Stimulated activated CD8-positive, alpha-beta memory T cell treated with anti-CD3 and anti-CD28 coated beads, Interleukin-4, amount 100 ng/mL, for 4 hours (primary cell): ENCODE measurements at regions not wholly inside any gene's neighbourhood (a gene's known extent, or its start where the extent isn't known, plus 50 kb on each side); places are given as distances from the start of the nearest gene placed in this dataset.
A peak's percentile ranks its signal among the peaks of the same experiment; 100 is the strongest.

Experiments used
- DNase-seq, 2 donors: peaks; one replicate each; pipeline ENCODE4 v3.0.0-alpha.2; 2020; ENCODE audit warnings: low read depth in 2 of 2, low spot score in 1 of 2

DNA sequence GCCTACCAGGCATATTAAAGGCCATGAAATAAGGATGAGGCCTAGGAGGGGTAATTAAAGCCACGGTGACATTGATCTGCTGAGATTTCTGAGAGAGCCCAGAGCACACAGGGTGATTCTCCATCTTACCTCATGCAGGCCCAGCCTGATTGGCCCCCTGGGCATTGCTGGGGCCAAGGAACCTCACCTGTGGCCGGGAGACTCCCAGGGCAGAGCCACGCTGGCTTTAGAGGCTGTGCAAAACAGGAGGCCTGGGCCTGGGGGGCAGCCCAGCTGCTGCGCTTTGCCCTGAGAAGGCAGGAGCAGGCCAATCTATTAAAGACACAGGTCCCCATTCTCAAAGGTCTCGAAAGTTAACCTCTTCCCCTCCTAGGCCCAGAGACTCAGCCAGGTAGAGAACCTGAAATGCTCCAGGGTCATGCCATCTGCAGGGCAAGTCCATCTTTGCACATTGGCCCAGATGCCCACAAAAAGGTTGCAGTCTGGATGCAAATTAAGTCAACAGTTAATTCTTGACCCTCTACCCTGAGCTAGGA, 1099.7 kb downstream of the BCL11B start:
- DNase-seq, result no peak

DNA sequence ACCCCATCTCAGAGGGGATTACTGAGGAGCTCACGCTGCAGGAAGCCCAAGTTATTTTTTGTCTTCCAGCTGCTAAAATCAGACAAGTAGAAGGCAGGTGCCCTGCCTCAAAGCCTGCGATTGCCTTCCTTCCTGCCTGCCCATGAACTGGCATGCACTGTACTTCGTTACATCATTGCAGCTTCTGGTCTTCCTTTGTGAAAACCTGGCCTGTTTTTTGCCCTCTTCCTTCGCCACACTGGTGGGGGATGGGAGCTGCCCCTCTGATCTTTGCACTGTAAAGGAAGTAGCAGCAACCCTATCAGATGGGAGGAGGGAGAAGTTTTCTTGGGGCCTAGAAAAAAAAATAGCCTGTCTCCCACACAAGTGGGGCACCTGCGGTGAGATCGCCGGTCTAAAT, 1098.7 kb downstream of the BCL11B start:
- DNase-seq, result peak in 1 of 2 donors; percentile 34

- no peak for DNase-seq
These were observed 1098.0 kb downstream of the BCL11B start for GRCh38 chr14:98174041-98174440.

DNA sequence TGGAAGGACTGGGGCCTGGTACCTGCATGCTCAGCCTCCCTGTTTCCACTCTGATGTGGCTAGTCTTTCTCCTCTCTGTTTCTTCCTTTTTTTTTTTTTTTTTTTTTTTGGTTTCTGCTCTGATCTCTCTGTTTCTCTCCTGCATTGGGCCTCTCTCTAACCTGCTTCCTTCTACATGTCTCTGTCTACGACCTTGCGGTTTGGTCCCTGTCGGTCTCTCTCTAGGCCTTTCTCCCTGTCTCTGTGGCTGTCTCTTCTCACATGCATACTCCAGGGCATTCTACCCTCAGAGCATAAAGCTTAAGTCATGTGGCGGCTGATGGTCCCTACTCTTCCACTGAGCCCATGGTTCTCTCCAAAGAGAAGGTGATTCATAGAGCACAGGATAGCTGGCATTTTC, 1096.6 kb downstream of the BCL11B start:
- no peak for DNase-seq

DNA sequence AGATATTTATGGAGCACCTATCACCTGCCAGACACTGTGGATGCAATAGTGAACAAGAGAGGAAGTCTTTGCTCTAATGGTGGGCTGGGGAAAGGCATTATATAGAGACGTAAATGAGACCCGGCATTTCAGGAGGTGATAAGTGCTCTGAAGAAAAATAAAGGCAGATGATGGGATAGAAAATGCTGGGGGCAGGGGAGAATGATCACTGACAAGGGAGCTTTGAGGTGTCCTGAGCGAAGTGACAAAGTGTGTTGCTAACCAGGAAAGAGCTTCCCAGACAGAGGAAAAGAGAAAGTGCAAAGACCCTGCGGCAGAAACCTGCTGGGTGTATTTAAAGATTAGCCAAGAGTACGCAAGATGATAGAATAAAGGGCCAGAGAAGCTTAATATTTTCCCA, 1096.1 kb downstream of the BCL11B start:
- no peak for DNase-seq

DNA sequence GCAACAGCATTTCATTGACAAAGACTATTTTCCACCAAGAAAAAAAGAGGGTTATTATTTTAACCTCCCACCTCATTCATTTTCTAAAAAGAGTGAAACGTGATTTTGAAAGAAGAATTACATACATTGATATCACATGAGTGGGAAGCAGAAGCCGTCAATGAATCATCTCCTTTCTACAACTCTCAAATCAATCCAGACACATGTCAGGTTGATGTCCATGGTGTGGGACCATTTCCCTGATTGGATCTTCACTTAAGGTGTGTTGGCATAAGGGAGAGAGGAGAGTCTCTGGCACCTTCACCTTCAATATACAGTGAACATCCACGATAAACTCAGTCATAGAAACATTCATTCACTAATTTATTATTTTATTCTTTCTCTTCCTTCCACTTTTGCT, 1095.1 kb downstream of the BCL11B start:
- DNase-seq, result no peak

DNA sequence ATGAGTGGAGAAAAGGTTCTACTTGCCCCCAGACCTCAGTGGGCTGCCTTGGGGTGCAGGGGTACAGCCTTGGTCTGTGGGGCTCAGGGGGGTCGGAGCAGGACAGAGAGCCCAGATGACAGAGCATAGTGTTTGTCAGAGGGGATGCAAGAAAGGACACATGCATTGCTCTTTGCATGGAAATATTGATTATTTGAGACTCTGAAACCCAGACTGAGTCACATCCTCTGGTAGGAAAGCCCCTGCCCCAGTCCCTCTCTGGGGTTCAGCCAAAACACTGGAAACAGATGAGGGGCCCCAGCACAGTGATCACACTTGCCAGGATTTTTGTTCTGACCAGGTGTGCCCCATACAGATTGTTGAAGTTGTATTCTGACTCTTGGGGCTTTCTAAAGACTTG, 1094.4 kb downstream of the BCL11B start:
- DNase-seq, result peak in 1 of 2 donors; percentile 49

DNA sequence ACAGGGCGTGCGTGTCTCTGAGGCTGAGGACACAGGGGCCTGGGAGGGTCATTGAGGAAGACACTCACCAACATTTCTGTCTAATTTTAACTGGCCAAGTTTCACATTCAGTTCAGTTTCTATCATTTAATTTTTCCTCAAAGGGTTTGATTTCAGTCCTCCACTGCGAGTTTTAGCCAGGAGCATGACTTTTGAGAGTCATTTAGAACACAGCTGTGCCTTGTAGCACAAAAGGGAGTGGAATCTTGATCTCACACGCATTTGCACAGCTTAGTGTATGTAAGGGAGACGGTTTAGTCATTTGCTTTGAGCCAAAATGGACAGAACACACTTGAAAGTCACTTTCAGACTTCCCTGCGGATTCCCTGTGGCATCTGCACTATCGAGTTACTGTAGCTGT, 1090.8 kb downstream of the BCL11B start:
- no peak for DNase-seq

- no peak for DNase-seq
These were observed 1090.2 kb downstream of the BCL11B start for GRCh38 chr14:98181768-98182167.

DNA sequence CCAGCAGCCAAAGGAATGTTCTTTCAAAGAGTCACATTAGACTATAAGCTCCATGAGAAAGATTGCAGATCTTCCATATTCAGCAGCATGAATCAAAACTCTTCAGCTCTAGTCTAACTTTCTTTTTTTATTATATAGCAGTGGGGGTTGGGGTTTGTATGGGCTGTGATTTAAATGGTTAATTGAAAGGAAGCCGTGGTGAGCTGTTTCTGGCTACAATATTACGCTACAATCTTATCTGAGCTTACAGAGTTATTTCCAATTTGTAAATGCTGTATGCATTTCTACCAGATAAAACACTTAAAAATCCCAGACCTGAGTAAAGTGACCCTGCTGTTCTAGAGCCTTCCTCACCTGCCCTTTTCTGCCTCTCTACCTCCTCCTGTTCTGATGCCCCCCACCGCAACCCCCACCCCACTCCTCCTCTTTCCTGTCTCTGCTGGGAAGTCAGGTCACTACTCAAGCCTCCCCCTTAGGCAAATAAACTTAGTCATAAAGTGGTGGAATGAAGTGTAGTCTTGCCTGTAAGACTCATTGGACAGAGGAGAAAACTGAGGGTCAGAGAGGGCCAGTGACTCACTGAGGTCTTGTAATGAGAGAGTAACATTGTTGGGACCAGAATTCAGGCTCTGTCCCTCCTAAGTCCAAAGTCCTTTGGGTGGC, 1089.5 kb downstream of the BCL11B start:
- no peak for DNase-seq

- DNase-seq, result no peak
These were observed 1088.4 kb downstream of the BCL11B start for GRCh38 chr14:98183556-98183955.

- no peak for DNase-seq
These were observed 1087.5 kb downstream of the BCL11B start for GRCh38 chr14:98184457-98184856.

- DNase-seq, result no peak
These were observed 1087.0 kb downstream of the BCL11B start for GRCh38 chr14:98185036-98185435.

DNA sequence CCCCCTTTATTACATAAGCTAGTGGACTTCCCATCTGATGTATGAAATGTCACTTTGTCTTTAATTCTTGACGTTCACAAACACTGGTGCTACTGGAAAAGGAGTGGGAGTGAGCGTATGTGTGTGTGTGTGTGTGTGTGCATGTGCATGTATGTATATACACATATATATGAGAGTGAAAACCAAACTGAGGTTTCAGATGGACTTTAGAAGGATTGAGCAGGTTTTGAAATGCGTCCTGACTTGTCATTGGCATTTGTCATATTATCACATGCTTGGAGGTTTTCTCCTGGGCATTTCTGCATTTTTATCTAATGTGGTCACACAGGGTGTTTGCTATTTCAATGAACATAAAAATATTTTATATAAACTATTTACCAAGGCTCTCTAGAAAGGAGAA, 1085.9 kb downstream of the BCL11B start:
- no peak for DNase-seq

DNA sequence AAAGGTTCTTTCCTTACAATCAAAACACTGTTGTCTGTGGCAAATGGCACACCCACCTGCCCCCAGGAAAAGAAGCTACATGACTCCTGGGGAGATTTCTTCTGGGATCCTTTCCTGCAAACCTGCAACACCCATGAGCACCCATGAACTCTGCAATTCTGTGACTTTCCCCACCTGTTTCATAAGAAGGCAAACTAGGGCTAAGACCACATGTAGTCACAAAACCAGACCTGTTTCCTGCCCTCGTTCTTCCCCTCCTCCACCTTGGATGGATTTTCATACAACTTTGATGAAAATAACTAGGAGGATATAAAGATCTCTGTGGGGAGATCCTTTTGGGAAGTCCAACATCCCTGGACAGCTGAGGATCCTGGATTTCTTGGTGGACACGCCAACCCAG, 1084.7 kb downstream of the BCL11B start:
- DNase-seq, result no peak

DNA sequence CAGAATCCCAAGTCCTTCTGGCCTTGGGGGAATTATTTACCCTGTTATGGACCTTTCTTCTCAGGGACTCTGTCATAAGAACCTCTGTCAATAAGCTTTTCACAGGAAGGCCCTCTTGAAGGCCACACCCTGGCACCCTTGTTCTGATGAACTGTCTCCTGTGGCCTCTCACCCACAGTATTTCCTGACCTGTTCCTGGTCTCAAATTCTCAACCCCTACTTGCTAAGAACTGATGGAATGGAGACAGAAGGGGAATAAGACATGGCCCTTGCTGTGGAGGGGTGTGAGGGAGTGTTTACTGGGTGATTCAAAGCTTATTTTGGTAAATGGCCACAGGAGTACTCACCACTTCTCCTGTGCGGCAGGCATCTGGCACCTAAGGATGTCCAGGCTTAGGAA, 1082.9 kb downstream of the BCL11B start:
- no peak for DNase-seq

DNA sequence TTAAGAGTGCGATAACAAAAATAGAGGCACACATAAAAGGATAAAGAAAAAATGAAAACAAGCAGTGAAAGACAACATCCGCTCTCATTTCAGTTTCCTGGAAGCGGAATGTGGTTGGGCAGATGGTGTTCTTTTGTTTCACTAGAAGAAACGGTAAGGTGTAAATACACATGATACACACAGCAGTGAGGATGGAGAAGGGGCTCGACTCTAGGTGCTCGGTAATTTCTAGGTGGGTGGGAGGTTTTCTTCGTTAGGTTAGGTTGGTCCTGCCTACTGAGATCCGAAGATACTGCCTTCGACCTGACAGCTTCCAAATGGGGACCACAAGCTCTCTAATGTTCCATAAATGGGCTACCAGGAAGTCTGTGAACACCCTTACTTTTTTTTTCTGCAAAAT, 1082.5 kb downstream of the BCL11B start:
- DNase-seq, result no peak

- no peak for DNase-seq
These were observed 1082.1 kb downstream of the BCL11B start for GRCh38 chr14:98189944-98190343.

DNA sequence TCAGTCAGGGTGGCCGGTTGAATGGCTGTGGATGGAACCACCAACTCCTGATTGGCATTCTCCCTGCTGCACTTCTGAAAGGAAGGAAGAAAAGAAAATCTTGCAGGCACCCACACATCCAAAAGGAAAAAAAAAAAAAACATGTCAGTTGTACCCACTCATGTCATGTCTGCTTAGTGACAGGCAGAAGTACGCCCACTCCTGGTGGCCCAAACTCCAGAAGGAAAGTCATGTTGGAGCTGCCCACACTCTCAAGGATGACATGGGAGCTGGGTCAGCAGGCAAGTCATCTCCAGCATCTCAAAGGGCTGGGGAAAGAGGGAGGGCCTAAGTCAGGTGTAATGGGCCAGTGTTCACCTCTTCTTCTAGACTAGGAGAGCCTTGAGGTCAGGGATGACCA, 1079.1 kb downstream of the BCL11B start:
- no peak for DNase-seq

DNA sequence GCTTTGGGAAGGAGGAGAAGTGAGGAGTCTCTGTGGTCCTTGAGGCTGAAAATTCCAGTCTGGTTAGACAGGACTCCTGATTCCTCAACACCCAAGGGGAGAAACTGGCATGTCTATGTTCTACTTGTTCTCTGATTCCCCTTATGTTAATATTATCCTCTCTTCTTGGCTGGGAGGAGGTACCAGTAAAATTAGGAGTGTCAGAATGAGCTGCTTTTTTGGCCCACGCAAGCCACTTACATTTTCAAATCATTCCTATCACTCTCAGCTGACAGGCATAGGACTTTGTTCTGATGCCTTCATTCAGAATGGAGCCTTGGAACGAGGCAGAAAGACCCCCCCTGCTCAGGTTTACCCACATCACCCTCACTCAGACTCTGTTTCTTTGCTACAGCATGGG, 1077.2 kb downstream of the BCL11B start:
- no peak for DNase-seq

GRCh38 chr14:98195256-98195655, 1076.7 kb downstream of the BCL11B start:
- no peak for DNase-seq

GRCh38 chr14:98197933-98198332, 1074.1 kb downstream of the BCL11B start:
- no peak for DNase-seq

DNA sequence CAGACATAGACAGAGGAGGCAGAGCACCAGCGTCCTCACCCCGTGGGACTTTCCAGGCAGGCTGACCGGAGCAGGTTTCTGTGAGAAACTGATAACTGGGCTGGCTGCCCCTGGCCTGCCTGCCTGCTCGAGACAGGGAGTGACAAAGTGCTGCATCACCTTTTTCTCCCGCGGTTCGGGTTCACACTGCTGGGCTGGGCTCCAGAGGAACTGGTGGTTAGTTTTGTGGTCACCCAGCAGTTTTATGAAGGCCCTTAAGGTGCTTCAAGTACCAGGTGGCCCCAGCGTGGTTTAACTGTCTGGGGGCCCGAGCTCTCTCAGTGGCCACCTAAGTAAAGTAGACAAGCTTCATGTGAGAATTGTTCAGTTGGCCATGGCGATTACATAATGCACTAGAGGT, 1073.6 kb downstream of the BCL11B start:
- no peak for DNase-seq
